OCI-LY7 (cell line): ENCODE measurements at regions not wholly inside any gene's neighbourhood (a gene's known extent, or its start where the extent isn't known, plus 50 kb on each side); places are given as distances from the start of the nearest gene placed in this dataset.

Source experiments
- CTCF ChIP-seq: fragments of 200-600 bp; sonication (generic); conservative IDR thresholded peaks from 2 replicates; pipeline ENCODE4 v1.5.1; 2014; ENCODE audit warnings: mild to moderate bottlenecking, antibody characterized with exemption, low read length, moderate library complexity, mixed read lengths
- EZH2phosphoT487 ChIP-seq: fragments of 200-600 bp; sonication (generic); IDR thresholded peaks from 2 replicates; pipeline ENCODE4 v1.6.1; 2018; ENCODE audit warnings: low read depth, borderline replicate concordance, mild to moderate bottlenecking, mixed run types, antibody characterized with exemption, low read length, moderate library complexity, mixed read lengths

GRCh38 chr11:44507491-44507890 lies 58.0 kb upstream of the CD82 start:
- TF ChIP-seq CTCF: no peak
- no peak for TF ChIP-seq EZH2phosphoT487
